ENCODE measurements at regions not wholly inside any gene's neighbourhood (a gene's known extent, or its start where the extent isn't known, plus 50 kb on each side); places are given as distances from the start of the nearest gene placed in this dataset.

GRCh38 chr12:116353958-116354357, 76.5 kb upstream of the MED13L start:
- H3K4me3 ChIP-seq (ENCODE audit: low read depth, low read length): no peak overlapping the region
- no peak for TF ChIP-seq CTCF (conservative IDR thresholded peaks at IDR 0.05; ENCODE audit: low read depth, low read length)
- DNase-seq (ENCODE audit: low read depth): no peak

- DNase-seq (ENCODE audit: low read depth): no peak
- TF ChIP-seq CTCF (conservative IDR thresholded peaks at IDR 0.05; ENCODE audit: low read depth, low read length): no peak
- no peak overlapping the region for H3K4me3 ChIP-seq (ENCODE audit: low read depth, low read length)
Measured at GRCh38 chr12:116354534-116354933, 77.0 kb upstream of the MED13L start.

GRCh38 chr12:116354950-116355783, 77.7 kb upstream of the MED13L start:
- no peak for TF ChIP-seq CTCF (conservative IDR thresholded peaks at IDR 0.05; ENCODE audit: low read depth, low read length)
- H3K4me3 ChIP-seq (ENCODE audit: low read depth, low read length): no peak overlapping the region
- no peak for DNase-seq (ENCODE audit: low read depth)

GRCh38 chr12:116358536-116358892, 81.0 kb upstream of the MED13L start:
- TF ChIP-seq CTCF (conservative IDR thresholded peaks at IDR 0.05; ENCODE audit: low read depth, low read length): no peak
- H3K4me3 ChIP-seq (ENCODE audit: low read depth, low read length): peak overlapping the region; percentile 34
- no peak for DNase-seq (ENCODE audit: low read depth)

- TF ChIP-seq CTCF (conservative IDR thresholded peaks at IDR 0.05; ENCODE audit: low read depth, low read length): no peak
- peak overlapping the region; percentile 34 for H3K4me3 ChIP-seq (ENCODE audit: low read depth, low read length)
- DNase-seq (ENCODE audit: low read depth): peak; percentile 74
Measured at GRCh38 chr12:116358893-116359761, 81.6 kb upstream of the MED13L start.

- H3K4me3 ChIP-seq (ENCODE audit: low read depth, low read length): no peak overlapping the region
- TF ChIP-seq CTCF (conservative IDR thresholded peaks at IDR 0.05; ENCODE audit: low read depth, low read length): no peak
- DNase-seq (ENCODE audit: low read depth): no peak
Measured at GRCh38 chr12:116360579-116361413, 83.3 kb upstream of the MED13L start.
